IPS DF 6.9 (cell line): ENCODE measurements at regions not wholly inside any gene's neighbourhood (a gene's known extent, or its start where the extent isn't known, plus 50 kb on each side); places are given as distances from the start of the nearest gene placed in this dataset.

Experiments
- DNase-seq: peaks from one replicate; pipeline ENCODE4 v3.0.0-alpha.2; 2013; ENCODE audit warnings: low read depth, low spot score
- H3K27ac ChIP-seq: one replicate; pipeline ENCODE4 v1.5.1; 2013; ENCODE audit warnings: low read length, control low read depth
- H3K27me3 ChIP-seq: 2 replicates; pipeline ENCODE4 v1.6.1; 2013; ENCODE audit warnings: mild to moderate bottlenecking, low read length; ENCODE audit not compliant: control insufficient read depth, insufficient read depth
- H3K36me3 ChIP-seq: 2 replicates; pipeline ENCODE4 v1.6.1; 2013; ENCODE audit warnings: low read length; ENCODE audit not compliant: control insufficient read depth, insufficient read depth
- H3K4me1 ChIP-seq: 2 replicates; pipeline ENCODE4 v1.6.1; 2013; ENCODE audit warnings: low read length; ENCODE audit not compliant: control insufficient read depth, insufficient read depth
- H3K4me3 ChIP-seq: 2 replicates; pipeline ENCODE4 v1.5.1; 2013; ENCODE audit warnings: mild to moderate bottlenecking, low read length
- H3K9me3 ChIP-seq: 2 replicates; pipeline ENCODE4 v1.6.1; 2013; ENCODE audit warnings: low read length, inconsistent platforms; ENCODE audit not compliant: control insufficient read depth, insufficient read depth
- WGBS: extraction: QIAGEN DNeasy Blood & Tissue Kit; methylation state at CpG from one replicate; pipeline ENCODE4 v1.1.7; 2013; ENCODE audit warnings: mixed read lengths, missing lambda C conversion rate; ENCODE audit not compliant: insufficient read length, insufficient coverage; 5-methylcytosine and 5-hydroxymethylcytosine counted together

DNA sequence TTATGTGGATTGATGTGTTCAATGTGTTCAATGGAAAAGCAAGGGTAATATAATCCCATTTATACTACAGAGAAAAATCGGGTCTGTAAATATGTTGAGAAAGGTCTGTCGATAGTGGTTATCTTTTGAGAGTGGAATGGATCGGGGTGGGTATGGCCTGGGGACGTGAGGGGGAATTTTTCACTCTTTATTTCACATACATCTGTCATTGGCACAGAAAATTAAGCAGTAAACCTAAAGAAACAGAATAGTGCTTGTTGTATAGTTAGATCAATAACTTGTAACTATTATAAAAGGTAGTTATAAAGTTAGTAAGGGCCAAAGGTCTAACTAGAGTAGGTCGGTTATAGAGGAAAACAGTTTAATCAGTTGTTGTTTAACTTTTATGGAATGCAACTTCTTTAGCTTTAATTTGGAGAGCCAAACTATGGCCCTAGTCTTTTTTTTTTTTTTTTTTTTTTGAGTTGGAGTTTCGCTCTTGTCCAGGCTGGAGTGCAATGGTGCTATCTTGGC lies 66.1 kb upstream of the ABL1 start:
- WGBS, result 100% methylated on average over 1 of the region's 6 CpGs
- Histone ChIP-seq H3K27ac (no peak overlapping the region), H3K9me3 (no peaks in the 10 kb centered on the region), H3K27me3 (no peaks in the 10 kb centered on the region), H3K4me1 (peaks cover 7% of the 10 kb centered on the region), H3K4me3 (no peak overlapping the region), H3K36me3 (no peaks in the 10 kb centered on the region)
- no peak for DNase-seq

- WGBS, result no CpG with 5 or more reads among the region's 3 CpGs
- Histone ChIP-seq H3K27ac (no peak overlapping the region), H3K27me3 (no peaks in the 10 kb centered on the region), H3K4me3 (no peak overlapping the region), H3K4me1 (peaks cover 6% of the 10 kb centered on the region), H3K36me3 (no peaks in the 10 kb centered on the region), H3K9me3 (no peaks in the 10 kb centered on the region)
- no peak for DNase-seq
Measured at GRCh38 chr9:130770093-130770492, 65.0 kb upstream of the ABL1 start.

- H3K4me1 ChIP-seq, result peaks cover 6% of the 10 kb centered on the region
- no peak overlapping the region for H3K4me3 ChIP-seq
- DNase-seq, result no peak
- WGBS, result no CpG with 5 or more reads among the region's 2 CpGs
- no peaks in the 10 kb centered on the region for H3K27me3 ChIP-seq
- no peaks in the 10 kb centered on the region for H3K36me3 ChIP-seq
- H3K9me3 ChIP-seq, result no peaks in the 10 kb centered on the region
- H3K27ac ChIP-seq, result no peak overlapping the region
Measured at GRCh38 chr9:130770679-130771442, 64.2 kb upstream of the ABL1 start.

DNA sequence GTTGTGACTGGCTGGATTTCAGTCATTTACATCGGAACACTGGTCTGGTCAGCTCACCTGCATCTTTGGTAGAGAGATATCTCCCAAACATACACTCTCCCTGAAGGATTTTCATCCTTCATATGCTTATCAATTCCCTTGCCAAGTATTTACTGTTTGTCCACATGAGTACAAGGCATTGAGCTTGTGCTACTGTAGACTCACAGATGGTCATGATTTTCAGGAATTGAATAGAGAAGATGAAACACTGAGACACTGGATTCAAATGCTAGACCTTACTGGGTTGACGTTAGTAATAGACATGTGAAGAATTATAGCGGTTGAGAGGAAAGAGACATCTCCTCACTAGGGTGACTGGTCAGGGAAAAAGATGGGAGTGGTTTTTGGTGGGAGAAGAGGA lies 62.9 kb upstream of the ABL1 start:
- H3K27ac ChIP-seq, result no peak overlapping the region
- no peaks in the 10 kb centered on the region for H3K9me3 ChIP-seq
- H3K4me1 ChIP-seq, result peaks cover 3% of the 10 kb centered on the region; the same call in 1 of the 2 replicates
- no peaks in the 10 kb centered on the region for H3K27me3 ChIP-seq
- H3K36me3 ChIP-seq, result no peaks in the 10 kb centered on the region
- WGBS, result no CpG with 5 or more reads among the region's 3 CpGs
- no peak overlapping the region for H3K4me3 ChIP-seq
- no peak for DNase-seq

DNA sequence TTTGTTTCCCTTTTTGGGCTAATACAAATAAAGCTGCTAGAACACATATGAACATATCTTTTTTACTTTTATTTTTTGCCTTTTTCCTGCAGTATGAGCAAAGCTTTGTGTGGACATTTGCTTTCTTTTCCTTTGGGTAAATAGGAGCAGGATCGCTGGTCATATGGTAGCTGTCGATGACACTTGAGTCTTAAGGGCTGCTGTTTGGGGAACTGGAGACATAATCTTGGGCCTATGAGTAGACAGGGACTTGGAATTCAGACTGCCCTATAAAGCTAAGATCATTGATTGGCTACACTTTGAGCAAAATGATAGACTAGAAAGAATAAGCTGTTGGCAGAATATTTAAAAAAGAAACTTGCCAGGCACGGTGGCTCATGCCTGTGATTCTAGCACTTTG lies 60.9 kb upstream of the ABL1 start:
- Histone ChIP-seq H3K27ac (no peak overlapping the region), H3K36me3 (no peaks in the 10 kb centered on the region), H3K4me1 (no peaks in the 10 kb centered on the region), H3K27me3 (no peaks in the 10 kb centered on the region), H3K4me3 (no peak overlapping the region), H3K9me3 (no peaks in the 10 kb centered on the region)
- WGBS, result no CpG with 5 or more reads among the region's 3 CpGs
- no peak for DNase-seq

GRCh38 chr9:130775336-130775991 lies 59.6 kb upstream of the ABL1 start:
- H3K9me3 ChIP-seq, result no peaks in the 10 kb centered on the region
- no peak overlapping the region for H3K4me3 ChIP-seq
- no peak overlapping the region for H3K27ac ChIP-seq
- H3K36me3 ChIP-seq, result no peaks in the 10 kb centered on the region
- no CpG with 5 or more reads among the region's 5 CpGs for WGBS
- no peak for DNase-seq
- H3K27me3 ChIP-seq, result no peaks in the 10 kb centered on the region
- no peaks in the 10 kb centered on the region for H3K4me1 ChIP-seq

DNA sequence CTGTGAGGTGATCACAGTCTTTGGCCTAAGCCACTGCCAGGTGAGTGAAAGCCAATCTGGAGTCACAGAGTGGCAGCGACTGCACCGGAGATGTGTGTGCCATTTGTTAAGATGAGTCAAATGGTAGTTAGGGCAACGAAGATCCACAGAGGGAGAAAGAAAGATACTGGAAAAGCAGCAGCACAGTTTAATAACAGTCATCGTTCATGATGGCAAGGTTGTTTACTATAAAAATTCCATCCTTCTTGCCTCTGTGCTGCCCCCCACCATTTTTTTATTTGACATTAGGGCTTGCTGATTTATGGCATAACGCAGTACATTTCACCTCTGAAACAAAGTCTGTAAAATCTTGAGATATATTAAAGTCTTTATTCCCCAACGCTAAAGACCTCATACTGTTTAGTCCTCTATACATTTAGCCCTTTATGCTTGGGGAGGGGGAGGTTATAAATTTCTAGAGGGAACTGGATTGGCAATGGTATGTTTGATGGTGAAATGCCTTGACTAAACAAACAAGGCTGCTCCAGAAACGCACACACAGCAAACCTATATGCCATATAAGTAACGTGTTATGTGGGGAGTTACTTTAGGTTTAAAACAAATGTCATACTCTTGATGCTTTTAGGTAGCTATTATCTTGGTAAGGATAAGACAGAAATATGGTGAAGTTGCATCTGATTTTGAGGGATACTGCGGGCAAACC lies 55.8 kb upstream of the ABL1 start:
- Histone ChIP-seq H3K4me3 (no peak overlapping the region), H3K36me3 (no peaks in the 10 kb centered on the region), H3K27ac (no peak overlapping the region), H3K4me1 (no peaks in the 10 kb centered on the region; the same call in 1 of the 2 replicates), H3K9me3 (no peaks in the 10 kb centered on the region), H3K27me3 (no peaks in the 10 kb centered on the region)
- no CpG with 5 or more reads among the region's 9 CpGs for WGBS
- DNase-seq, result no peak

DNA sequence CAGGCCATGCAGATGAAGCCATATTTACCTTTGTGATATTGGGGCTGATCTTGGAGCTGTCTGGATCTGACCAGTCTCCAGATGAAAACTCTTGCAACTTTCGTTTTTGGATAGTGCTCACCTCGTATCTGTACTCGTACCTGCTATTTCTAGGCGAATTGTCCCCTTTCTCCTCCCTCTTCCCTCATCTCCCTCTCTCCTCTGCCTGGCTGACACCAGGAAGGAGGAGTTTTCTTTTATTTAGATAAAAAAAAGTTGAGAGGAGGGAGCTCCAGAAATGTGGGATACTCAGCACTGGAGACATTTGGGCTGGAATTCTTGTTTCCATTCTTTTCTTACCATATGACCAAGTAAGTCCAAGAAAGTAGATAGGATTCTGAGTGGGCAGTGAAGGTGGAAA lies 54.6 kb upstream of the ABL1 start:
- Histone ChIP-seq H3K27ac (no peak overlapping the region), H3K4me3 (no peak overlapping the region), H3K4me1 (no peaks in the 10 kb centered on the region; the same call in 1 of the 2 replicates), H3K36me3 (no peaks in the 10 kb centered on the region), H3K27me3 (no peaks in the 10 kb centered on the region), H3K9me3 (no peaks in the 10 kb centered on the region)
- no peak for DNase-seq
- no CpG with 5 or more reads among the region's 4 CpGs for WGBS

- Histone ChIP-seq H3K36me3 (no peaks in the 10 kb centered on the region), H3K27me3 (no peaks in the 10 kb centered on the region), H3K4me3 (no peak overlapping the region), H3K9me3 (no peaks in the 10 kb centered on the region), H3K27ac (no peak overlapping the region), H3K4me1 (no peaks in the 10 kb centered on the region; the same call in 1 of the 2 replicates)
- no peak for DNase-seq
- WGBS, result no CpG with 5 or more reads among the region's 9 CpGs
Measured at GRCh38 chr9:130780865-130781504, 54.1 kb upstream of the ABL1 start.

DNA sequence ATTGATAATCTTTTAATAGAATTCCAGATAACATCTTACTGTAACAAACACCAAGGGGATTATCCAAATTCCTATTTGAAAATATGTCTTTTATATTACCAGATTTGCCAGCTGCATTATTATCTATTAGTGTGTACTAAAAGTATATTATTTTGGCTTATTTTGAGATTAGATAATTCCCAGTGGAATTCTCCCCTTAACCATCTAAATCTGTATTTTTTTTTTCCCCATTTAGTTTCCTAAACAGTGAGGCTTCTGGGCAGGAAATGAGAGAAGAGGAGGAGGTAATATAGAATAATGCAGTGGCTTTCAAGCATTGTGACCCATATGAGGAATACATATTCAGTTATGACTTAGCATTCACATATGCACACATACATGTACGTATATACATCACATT lies 53.5 kb upstream of the ABL1 start:
- H3K4me1 ChIP-seq, result no peaks in the 10 kb centered on the region; the same call in 1 of the 2 replicates
- H3K36me3 ChIP-seq, result no peaks in the 10 kb centered on the region
- no peak for DNase-seq
- no peak overlapping the region for H3K4me3 ChIP-seq
- no peaks in the 10 kb centered on the region for H3K27me3 ChIP-seq
- no peak overlapping the region for H3K27ac ChIP-seq
- no peaks in the 10 kb centered on the region for H3K9me3 ChIP-seq
- no CpG with 5 or more reads among the region's 1 CpG for WGBS
